Liver (tissue), 8 donors: ENCODE measurements at regions not wholly inside any gene's neighbourhood (a gene's known extent, or its start where the extent isn't known, plus 50 kb on each side); places are given as distances from the start of the nearest gene placed in this dataset.

Source experiments
- DNase-seq: peaks from one replicate; pipeline ENCODE4 v3.0.0-alpha.2; 2017; ENCODE audit warnings: low spot score
- H3K27ac ChIP-seq, 2 donors: one replicate each; pipeline ENCODE4 v1.7.0; 2013; ENCODE audit warnings: inconsistent platforms in 2 of 2, low read length in 2 of 2, control low read depth in 1 of 2, low read depth in 1 of 2, mild to moderate bottlenecking in 1 of 2
- H3K27me3 ChIP-seq, 4 donors: one replicate each; pipeline versions ENCODE4 v1.6.1 to v1.7.0; 2013; ENCODE audit warnings: low read length in 3 of 4, inconsistent platforms in 1 of 4, mild to moderate bottlenecking in 1 of 4, moderate library complexity in 1 of 4; ENCODE audit not compliant: control insufficient read depth in 4 of 4, insufficient read depth in 4 of 4
- H3K36me3 ChIP-seq, 4 donors: one replicate each; pipeline versions ENCODE4 v1.6.1 to v1.7.0; 2013; ENCODE audit warnings: low read length in 3 of 4, mild to moderate bottlenecking in 3 of 4, low read depth in 1 of 4, moderate library complexity in 1 of 4; ENCODE audit not compliant: control insufficient read depth in 4 of 4, insufficient read depth in 3 of 4
- H3K4me1 ChIP-seq, 4 donors: one replicate each; pipeline versions ENCODE4 v1.6.1 to v1.7.0; 2013; ENCODE audit warnings: low read length in 3 of 4, mild to moderate bottlenecking in 3 of 4, moderate library complexity in 1 of 4; ENCODE audit not compliant: control insufficient read depth in 4 of 4, insufficient read depth in 4 of 4
- H3K4me3 ChIP-seq, 3 donors: one replicate each; pipeline versions ENCODE4 v1.6.1 to v1.7.0; 2013; ENCODE audit warnings: low read length in 3 of 3, control low read depth in 1 of 3, low read depth in 1 of 3, mild to moderate bottlenecking in 1 of 3
- H3K9ac ChIP-seq, 2 donors: one replicate each; pipeline ENCODE4 v1.7.0; 2013; ENCODE audit warnings: low read length in 2 of 2, mild to moderate bottlenecking in 2 of 2, moderate library complexity in 2 of 2, control low read depth in 1 of 2, low read depth in 1 of 2
- H3K9me3 ChIP-seq, 4 donors: one replicate each; pipeline versions ENCODE4 v1.6.1 to v1.7.0; 2013; ENCODE audit warnings: low read length in 3 of 4; ENCODE audit not compliant: control insufficient read depth in 4 of 4
- ATF3 ChIP-seq: IDR thresholded peaks from 2 replicates; pipeline ENCODE4 v1.6.1; 2016; ENCODE audit warnings: antibody characterized with exemption
- EGR1 ChIP-seq, 2 donors: IDR thresholded peaks; 2 replicates each; pipeline ENCODE4 v1.6.1; 2016 to 2018; ENCODE audit warnings: antibody characterized with exemption in 2 of 2, low read depth in 2 of 2
- FOXA2 ChIP-seq: IDR thresholded peaks from 2 replicates; pipeline ENCODE4 v1.6.1; 2016; ENCODE audit warnings: antibody characterized with exemption
- GABPA ChIP-seq, 2 donors: IDR thresholded peaks in 1 of 2; conservative IDR thresholded peaks in 1 of 2; 2 replicates each; pipeline ENCODE4 v1.6.1; 2016; ENCODE audit warnings: antibody characterized with exemption in 2 of 2, mild to moderate bottlenecking in 1 of 2, moderate library complexity in 1 of 2
- HNF4A ChIP-seq, 2 donors: conservative IDR thresholded peaks; 2 replicates each; pipeline ENCODE4 v1.6.1; 2016; ENCODE audit warnings: antibody characterized with exemption in 2 of 2, mild to moderate bottlenecking in 2 of 2
- HNF4G ChIP-seq: IDR thresholded peaks from 2 replicates; pipeline ENCODE4 v1.6.1; 2016; ENCODE audit warnings: antibody characterized with exemption
- JUND ChIP-seq, 2 donors: IDR thresholded peaks; 2 replicates each; pipeline ENCODE4 v1.6.1; 2016; ENCODE audit warnings: antibody characterized with exemption in 2 of 2
- NR2F2 ChIP-seq: IDR thresholded peaks from 2 replicates; pipeline ENCODE4 v1.6.1; 2016; ENCODE audit warnings: antibody characterized with exemption
- RAD21 ChIP-seq, 2 donors: IDR thresholded peaks; 2 replicates each; pipeline ENCODE4 v1.6.1; 2016; ENCODE audit warnings: antibody characterized with exemption in 2 of 2, mild to moderate bottlenecking in 2 of 2
- REST ChIP-seq: IDR thresholded peaks from 2 replicates; pipeline ENCODE4 v1.6.1; 2016; ENCODE audit warnings: antibody characterized with exemption, mild to moderate bottlenecking
- RXRA ChIP-seq, 2 donors: IDR thresholded peaks; 2 replicates each; pipeline ENCODE4 v1.6.1; 2017 to 2018; ENCODE audit warnings: antibody characterized with exemption in 2 of 2, mild to moderate bottlenecking in 1 of 2
- SP1 ChIP-seq: IDR thresholded peaks from 2 replicates; pipeline ENCODE4 v1.6.1; 2018; ENCODE audit warnings: antibody characterized with exemption, mild to moderate bottlenecking
- ZBTB33 ChIP-seq: IDR thresholded peaks from 2 replicates; pipeline ENCODE4 v1.6.1; 2016; ENCODE audit warnings: antibody characterized with exemption
- WGBS: extraction: QIAGEN DNeasy Blood & Tissue Kit; methylation state at CpG from one replicate; pipeline ENCODE4 v1.1.7; 2013; 5-methylcytosine and 5-hydroxymethylcytosine counted together
- TF ChIP-seq, protein P1 (sequence below): IDR thresholded peaks from 2 replicates; pipeline ENCODE4 v1.6.1; 2016; ENCODE audit warnings: antibody characterized with exemption
- TF ChIP-seq, protein P2 (sequence below): fragments of 150-350 bp; IDR thresholded peaks from 2 replicates; pipeline ENCODE4 v1.5.1; 2017; ENCODE audit warnings: improper control_type of control experiment, low read depth, low read length; ENCODE audit not compliant: missing input control
- donor health status: healthy.
- donor health status: healthy.
- donor health status: healthy.
- donor health status: healthy.
- donor health status: healthy.

DNA sequence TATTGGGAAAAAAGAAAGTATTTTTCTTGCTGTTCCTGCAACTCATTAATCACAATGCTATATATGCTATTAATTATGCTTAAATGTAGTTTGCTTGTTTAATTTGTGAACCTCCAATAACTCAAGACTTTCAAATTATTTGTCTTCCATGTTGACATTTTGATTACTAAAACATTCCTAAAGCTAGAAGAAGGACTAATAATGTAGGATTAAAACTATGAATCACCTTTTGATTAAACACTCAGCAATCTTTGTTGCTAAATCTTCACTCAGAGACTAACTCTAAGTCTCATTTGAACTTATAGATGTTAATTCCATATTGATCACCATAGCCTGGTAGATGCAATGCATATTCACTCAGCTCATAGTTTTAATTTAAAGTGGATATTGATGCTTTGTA is 524.6 kb upstream of the ZEB2 start (continued):
- TF ChIP-seq RXRA (IDR thresholded peaks at IDR 0.05) (no peak), FOXA2 (no peak), GABPA (IDR thresholded peaks at IDR 0.05 in 1 of 2, conservative IDR thresholded peaks at IDR 0.05 in 1 of 2) (no peak), JUND (IDR thresholded peaks at IDR 0.05) (no peak)

DNA sequence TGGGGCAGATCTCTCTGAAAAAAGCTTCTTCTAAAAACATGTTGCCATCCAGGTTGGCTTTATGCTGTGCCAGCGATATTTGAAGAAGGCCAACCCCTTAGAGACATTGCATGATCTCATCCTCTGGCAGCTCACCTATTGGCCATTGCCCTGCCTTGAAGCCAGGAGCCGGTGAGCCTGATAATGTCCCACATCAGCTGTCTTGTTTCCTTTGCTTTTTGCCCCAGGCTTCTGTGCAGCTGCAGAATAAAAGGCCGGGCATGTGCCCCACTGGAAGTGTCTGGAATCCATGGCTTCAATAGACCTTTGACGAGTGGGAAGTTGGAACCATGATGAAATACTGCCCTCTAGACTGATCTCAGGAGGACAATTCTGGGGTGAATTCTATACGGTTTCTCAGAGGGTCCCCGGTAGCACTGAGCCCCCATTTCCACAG is 523.5 kb upstream of the ZEB2 start:
- Histone ChIP-seq H3K4me1 (no peaks in the 10 kb centered on the region), H3K9me3 (no peaks in the 10 kb centered on the region), H3K9ac (no peak overlapping the region), H3K36me3 (no peaks in the 10 kb centered on the region), H3K27ac (no peak overlapping the region), H3K27me3 (no peaks in the 10 kb centered on the region), H3K4me3 (no peak overlapping the region)
- no peak for DNase-seq
- WGBS: 75% methylated on average over 6 of the region's 6 CpGs
- TF ChIP-seq NR2F2: no peak
- TF ChIP-seq, protein P1, sequence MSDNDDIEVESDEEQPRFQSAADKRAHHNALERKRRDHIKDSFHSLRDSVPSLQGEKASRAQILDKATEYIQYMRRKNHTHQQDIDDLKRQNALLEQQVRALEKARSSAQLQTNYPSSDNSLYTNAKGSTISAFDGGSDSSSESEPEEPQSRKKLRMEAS: no peak
- TF ChIP-seq RXRA (IDR thresholded peaks at IDR 0.05): no peak
- TF ChIP-seq FOXA2: no peak
- no peak for TF ChIP-seq REST
- no peak for TF ChIP-seq HNF4G
- no peak for TF ChIP-seq SP1
- no peak for TF ChIP-seq RAD21 (IDR thresholded peaks at IDR 0.05)
- no peak for TF ChIP-seq EGR1 (IDR thresholded peaks at IDR 0.05; ENCODE audit: low read depth in 2 of 2)
- TF ChIP-seq ATF3: no peak
- TF ChIP-seq, protein P2, sequence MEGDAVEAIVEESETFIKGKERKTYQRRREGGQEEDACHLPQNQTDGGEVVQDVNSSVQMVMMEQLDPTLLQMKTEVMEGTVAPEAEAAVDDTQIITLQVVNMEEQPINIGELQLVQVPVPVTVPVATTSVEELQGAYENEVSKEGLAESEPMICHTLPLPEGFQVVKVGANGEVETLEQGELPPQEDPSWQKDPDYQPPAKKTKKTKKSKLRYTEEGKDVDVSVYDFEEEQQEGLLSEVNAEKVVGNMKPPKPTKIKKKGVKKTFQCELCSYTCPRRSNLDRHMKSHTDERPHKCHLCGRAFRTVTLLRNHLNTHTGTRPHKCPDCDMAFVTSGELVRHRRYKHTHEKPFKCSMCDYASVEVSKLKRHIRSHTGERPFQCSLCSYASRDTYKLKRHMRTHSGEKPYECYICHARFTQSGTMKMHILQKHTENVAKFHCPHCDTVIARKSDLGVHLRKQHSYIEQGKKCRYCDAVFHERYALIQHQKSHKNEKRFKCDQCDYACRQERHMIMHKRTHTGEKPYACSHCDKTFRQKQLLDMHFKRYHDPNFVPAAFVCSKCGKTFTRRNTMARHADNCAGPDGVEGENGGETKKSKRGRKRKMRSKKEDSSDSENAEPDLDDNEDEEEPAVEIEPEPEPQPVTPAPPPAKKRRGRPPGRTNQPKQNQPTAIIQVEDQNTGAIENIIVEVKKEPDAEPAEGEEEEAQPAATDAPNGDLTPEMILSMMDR: no peak

DNA sequence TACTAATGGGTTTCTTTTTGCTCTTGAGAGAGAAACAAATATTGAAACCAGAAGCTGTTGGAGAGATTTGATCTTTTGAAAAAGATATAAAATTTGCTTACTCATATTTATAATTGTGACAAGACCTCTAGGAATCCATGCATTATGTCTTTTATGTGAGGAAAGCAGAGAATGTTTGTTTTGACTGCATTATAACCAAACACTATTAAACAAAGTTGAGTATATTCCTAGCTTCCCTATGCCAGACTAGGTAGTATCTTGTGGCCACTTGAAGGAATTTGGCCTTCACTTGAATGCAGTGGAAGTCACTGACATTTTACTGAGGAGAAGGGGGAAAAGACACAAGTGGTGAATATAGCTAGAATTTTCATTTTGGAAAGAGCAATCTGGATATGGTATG is 521.8 kb upstream of the ZEB2 start:
- no peak overlapping the region for H3K9ac ChIP-seq
- H3K4me3 ChIP-seq: no peak overlapping the region
- DNase-seq: no peak
- no peaks in the 10 kb centered on the region for H3K36me3 ChIP-seq
- H3K4me1 ChIP-seq: no peaks in the 10 kb centered on the region
- no peak overlapping the region for H3K27ac ChIP-seq
- H3K9me3 ChIP-seq: no peaks in the 10 kb centered on the region
- H3K27me3 ChIP-seq: no peaks in the 10 kb centered on the region
- no peak for TF ChIP-seq SP1
- no peak for TF ChIP-seq HNF4A (conservative IDR thresholded peaks at IDR 0.05)
- TF ChIP-seq FOXA2: no peak
- no peak for TF ChIP-seq ZBTB33
- no peak for TF ChIP-seq NR2F2
- TF ChIP-seq GABPA (IDR thresholded peaks at IDR 0.05 in 1 of 2, conservative IDR thresholded peaks at IDR 0.05 in 1 of 2): no peak
